Type B pancreatic cell (in vitro differentiated cells): ENCODE measurements at regions not wholly inside any gene's neighbourhood (a gene's known extent, or its start where the extent isn't known, plus 50 kb on each side); places are given as distances from the start of the nearest gene placed in this dataset.

Experiments
- DNase-seq: peaks from one replicate; pipeline ENCODE4 v3.0.0; 2021; ENCODE audit warnings: mixed read lengths; ENCODE audit not compliant: unreplicated experiment; ENCODE audit errors: extremely low spot score
- H3K27ac Mint-ChIP-seq: 2 replicates; pipeline ENCODE4 v1.8.0; 2021; ENCODE audit warnings: mild to moderate bottlenecking, mixed read lengths
- H3K27me3 Mint-ChIP-seq: 2 replicates; pipeline ENCODE4 v1.8.0; 2021; ENCODE audit warnings: mixed read lengths
- H3K36me3 Mint-ChIP-seq: 2 replicates; pipeline ENCODE4 v1.8.0; 2021; ENCODE audit warnings: mixed read lengths
- H3K4me1 Mint-ChIP-seq: one replicate; pipeline ENCODE4 v1.8.0; 2021; ENCODE audit warnings: mixed read lengths; ENCODE audit not compliant: unreplicated experiment
- H3K4me3 Mint-ChIP-seq: 2 replicates; pipeline ENCODE4 v1.8.0; 2021; ENCODE audit warnings: mild to moderate bottlenecking, mixed read lengths
- H3K9me3 Mint-ChIP-seq: 2 replicates; pipeline ENCODE4 v1.8.0; 2021; ENCODE audit warnings: mixed read lengths
- TF ChIP-seq, protein P1 (sequence below): fragments of 200-600 bp; sonication (generic); conservative IDR thresholded peaks from 2 replicates; pipeline ENCODE4 v1.5.0; 2021; ENCODE audit warnings: antibody characterized with exemption, mild to moderate bottlenecking

- Mint-ChIP-seq H3K36me3 (no peaks in the 10 kb centered on the region), H3K9me3 (no peaks in the 10 kb centered on the region), H3K27me3 (no peaks in the 10 kb centered on the region), H3K27ac (no peak overlapping the region), H3K4me3 (no peak overlapping the region), H3K4me1 (peaks cover 8% of the 10 kb centered on the region)
- no peak for DNase-seq
- TF ChIP-seq, protein P1, sequence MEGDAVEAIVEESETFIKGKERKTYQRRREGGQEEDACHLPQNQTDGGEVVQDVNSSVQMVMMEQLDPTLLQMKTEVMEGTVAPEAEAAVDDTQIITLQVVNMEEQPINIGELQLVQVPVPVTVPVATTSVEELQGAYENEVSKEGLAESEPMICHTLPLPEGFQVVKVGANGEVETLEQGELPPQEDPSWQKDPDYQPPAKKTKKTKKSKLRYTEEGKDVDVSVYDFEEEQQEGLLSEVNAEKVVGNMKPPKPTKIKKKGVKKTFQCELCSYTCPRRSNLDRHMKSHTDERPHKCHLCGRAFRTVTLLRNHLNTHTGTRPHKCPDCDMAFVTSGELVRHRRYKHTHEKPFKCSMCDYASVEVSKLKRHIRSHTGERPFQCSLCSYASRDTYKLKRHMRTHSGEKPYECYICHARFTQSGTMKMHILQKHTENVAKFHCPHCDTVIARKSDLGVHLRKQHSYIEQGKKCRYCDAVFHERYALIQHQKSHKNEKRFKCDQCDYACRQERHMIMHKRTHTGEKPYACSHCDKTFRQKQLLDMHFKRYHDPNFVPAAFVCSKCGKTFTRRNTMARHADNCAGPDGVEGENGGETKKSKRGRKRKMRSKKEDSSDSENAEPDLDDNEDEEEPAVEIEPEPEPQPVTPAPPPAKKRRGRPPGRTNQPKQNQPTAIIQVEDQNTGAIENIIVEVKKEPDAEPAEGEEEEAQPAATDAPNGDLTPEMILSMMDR = no peak
Measured at GRCh38 chr17:68704871-68705713, 103.9 kb upstream of the FAM20A start.

- no peak overlapping the region for H3K4me3 Mint-ChIP-seq
- H3K4me1 Mint-ChIP-seq = peaks cover 9% of the 10 kb centered on the region
- no peaks in the 10 kb centered on the region for H3K36me3 Mint-ChIP-seq
- no peak overlapping the region for H3K27ac Mint-ChIP-seq
- peaks cover 8% of the 10 kb centered on the region for H3K9me3 Mint-ChIP-seq
- TF ChIP-seq, protein P1 = no peak
- H3K27me3 Mint-ChIP-seq = no peaks in the 10 kb centered on the region
- no peak for DNase-seq
Measured at GRCh38 chr17:68701046-68701445, 99.9 kb upstream of the FAM20A start.

- no peaks in the 10 kb centered on the region for H3K27me3 Mint-ChIP-seq
- DNase-seq = no peak
- no peak overlapping the region for H3K4me3 Mint-ChIP-seq
- H3K27ac Mint-ChIP-seq = no peak overlapping the region
- TF ChIP-seq, protein P1 = no peak
- no peaks in the 10 kb centered on the region for H3K36me3 Mint-ChIP-seq
- H3K4me1 Mint-ChIP-seq = peaks cover 11% of the 10 kb centered on the region
- peaks cover 14% of the 10 kb centered on the region for H3K9me3 Mint-ChIP-seq
Measured at GRCh38 chr17:68700421-68700820, 99.3 kb upstream of the FAM20A start.

DNA sequence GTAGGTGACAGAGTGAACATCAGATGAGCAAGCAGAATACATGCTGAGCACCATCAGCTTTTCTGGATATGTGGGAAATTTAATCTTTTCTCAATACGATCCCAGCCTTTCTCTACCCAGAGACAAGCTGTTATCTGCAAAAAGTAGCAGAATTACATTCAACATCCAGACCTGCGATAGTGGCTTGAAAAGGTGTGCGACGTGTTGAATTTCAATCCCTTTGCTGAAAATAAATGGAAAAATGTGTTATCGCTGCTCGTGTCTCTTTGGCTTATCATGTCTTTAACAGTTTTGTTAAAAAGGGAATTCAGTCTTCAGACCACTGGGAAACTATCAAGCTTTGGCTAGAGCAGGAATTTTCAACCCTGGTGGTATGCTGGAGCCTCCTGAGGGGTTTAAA is 98.8 kb upstream of the FAM20A start:
- Mint-ChIP-seq H3K4me3 (no peak overlapping the region), H3K9me3 (peaks cover 14% of the 10 kb centered on the region), H3K27me3 (no peaks in the 10 kb centered on the region), H3K4me1 (peaks cover 8% of the 10 kb centered on the region), H3K27ac (no peak overlapping the region), H3K36me3 (no peaks in the 10 kb centered on the region)
- DNase-seq = no peak
- TF ChIP-seq, protein P1 = no peak

DNA sequence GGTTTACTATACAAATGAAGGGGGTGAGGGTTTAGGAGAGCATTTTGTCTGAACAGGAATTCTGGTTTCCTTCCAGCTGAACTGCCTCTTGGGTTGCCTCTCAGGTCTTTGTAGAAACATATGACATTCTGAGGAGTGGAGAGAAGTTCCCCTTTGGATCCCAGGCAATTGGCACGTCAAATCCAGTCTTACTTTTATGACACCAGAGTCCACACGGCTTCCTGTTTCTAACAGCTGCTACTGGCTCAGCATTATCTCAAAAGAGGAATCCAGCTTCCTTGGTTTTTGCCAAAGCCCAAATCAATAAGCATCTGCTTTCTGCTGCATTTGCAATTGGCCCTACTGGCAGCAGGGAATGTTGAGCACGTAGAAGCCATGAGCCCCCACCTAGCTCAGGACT is 97.6 kb upstream of the FAM20A start:
- DNase-seq = no peak
- Mint-ChIP-seq H3K27ac (no peak overlapping the region), H3K9me3 (peaks cover 14% of the 10 kb centered on the region), H3K4me3 (no peak overlapping the region), H3K36me3 (no peaks in the 10 kb centered on the region), H3K4me1 (peaks cover 5% of the 10 kb centered on the region), H3K27me3 (no peaks in the 10 kb centered on the region)
- TF ChIP-seq, protein P1 = no peak
